ENCODE measurements at regions not wholly inside any gene's neighbourhood (a gene's known extent, or its start where the extent isn't known, plus 50 kb on each side); places are given as distances from the start of the nearest gene placed in this dataset.

- TF ChIP-seq, protein P1, sequence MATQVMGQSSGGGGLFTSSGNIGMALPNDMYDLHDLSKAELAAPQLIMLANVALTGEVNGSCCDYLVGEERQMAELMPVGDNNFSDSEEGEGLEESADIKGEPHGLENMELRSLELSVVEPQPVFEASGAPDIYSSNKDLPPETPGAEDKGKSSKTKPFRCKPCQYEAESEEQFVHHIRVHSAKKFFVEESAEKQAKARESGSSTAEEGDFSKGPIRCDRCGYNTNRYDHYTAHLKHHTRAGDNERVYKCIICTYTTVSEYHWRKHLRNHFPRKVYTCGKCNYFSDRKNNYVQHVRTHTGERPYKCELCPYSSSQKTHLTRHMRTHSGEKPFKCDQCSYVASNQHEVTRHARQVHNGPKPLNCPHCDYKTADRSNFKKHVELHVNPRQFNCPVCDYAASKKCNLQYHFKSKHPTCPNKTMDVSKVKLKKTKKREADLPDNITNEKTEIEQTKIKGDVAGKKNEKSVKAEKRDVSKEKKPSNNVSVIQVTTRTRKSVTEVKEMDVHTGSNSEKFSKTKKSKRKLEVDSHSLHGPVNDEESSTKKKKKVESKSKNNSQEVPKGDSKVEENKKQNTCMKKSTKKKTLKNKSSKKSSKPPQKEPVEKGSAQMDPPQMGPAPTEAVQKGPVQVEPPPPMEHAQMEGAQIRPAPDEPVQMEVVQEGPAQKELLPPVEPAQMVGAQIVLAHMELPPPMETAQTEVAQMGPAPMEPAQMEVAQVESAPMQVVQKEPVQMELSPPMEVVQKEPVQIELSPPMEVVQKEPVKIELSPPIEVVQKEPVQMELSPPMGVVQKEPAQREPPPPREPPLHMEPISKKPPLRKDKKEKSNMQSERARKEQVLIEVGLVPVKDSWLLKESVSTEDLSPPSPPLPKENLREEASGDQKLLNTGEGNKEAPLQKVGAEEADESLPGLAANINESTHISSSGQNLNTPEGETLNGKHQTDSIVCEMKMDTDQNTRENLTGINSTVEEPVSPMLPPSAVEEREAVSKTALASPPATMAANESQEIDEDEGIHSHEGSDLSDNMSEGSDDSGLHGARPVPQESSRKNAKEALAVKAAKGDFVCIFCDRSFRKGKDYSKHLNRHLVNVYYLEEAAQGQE (IDR thresholded peaks at IDR 0.05; ENCODE audit: low read depth, low read length), result no peak
- no peak for TF ChIP-seq FOXJ3 (CRISPR knock-in tag; IDR thresholded peaks at IDR 0.05)
Observed at GRCh38 chr3:152209060-152209459, 59.7 kb upstream of the MBNL1 start (continued).

- Histone ChIP-seq H3K4me3 (ENCODE audit: low read depth in 2 of 2, low read length in 1 of 2) (no peak overlapping the region), H3K27ac (ENCODE audit: low read depth in 2 of 2, low read length in 1 of 2) (no peak overlapping the region), H2AFZ (ENCODE audit: low read depth) (no peak overlapping the region), H3K36me3 (replicated peaks in 1 of 2; ENCODE audit: control insufficient read depth in 1 of 2, insufficient read depth in 2 of 2, low read length in 1 of 2) (no peaks in the 10 kb centered on the region), H3K79me2 (ENCODE audit: insufficient read depth) (no peaks in the 10 kb centered on the region), H4K20me1 (ENCODE audit: insufficient read depth) (no peaks in the 10 kb centered on the region), H3K4me2 (no peak overlapping the region), H3K9me3 (no peaks in the 10 kb centered on the region), H3K4me1 (ENCODE audit: control insufficient read depth in 1 of 2, insufficient read depth in 2 of 2, low read depth in 1 of 2, low read length in 1 of 2) (no peaks in the 10 kb centered on the region), H3F3A (replicated peaks; ENCODE audit: insufficient read depth) (no peaks in the 10 kb centered on the region), H3K27me3 (ENCODE audit: insufficient read depth) (no peaks in the 10 kb centered on the region), H3K9me2 (no peaks in the 10 kb centered on the region), H3K9ac (no peak overlapping the region)
- ChIA-PET CTCF (interaction anchor here (1.1 kb wide), 1 partner anchor 26 kb away, joined by 4 read pairs; no protein-coding TSS in a partner anchor), POLR2A (no interaction called here)
- WGBS (ENCODE audit: low lambda C conversion rate), result 87% methylated on average over 5 of the region's 5 CpGs
- TF ChIP-seq EP300 (IDR thresholded peaks at IDR 0.05; ENCODE audit: borderline replicate concordance in 1 of 2, low read depth in 1 of 2, low read length in 1 of 2) (no peak), TCF12 (IDR thresholded peaks at IDR 0.05) (no peak), RCOR1 (IDR thresholded peaks at IDR 0.05; ENCODE audit: low read length) (no peak), USF2 (IDR thresholded peaks at IDR 0.05; ENCODE audit: borderline replicate concordance, low read depth, low read length) (no peak), YY1 (IDR thresholded peaks at IDR 0.05; ENCODE audit: low read depth) (no peak), NRF1 (IDR thresholded peaks at IDR 0.05; ENCODE audit: low read depth, low read length) (no peak), NFIC (IDR thresholded peaks at IDR 0.05; ENCODE audit: borderline replicate concordance) (no peak), TAF1 (IDR thresholded peaks at IDR 0.05; ENCODE audit: borderline replicate concordance, low read depth, low read length) (no peak)
- TF ChIP-seq, protein P2, sequence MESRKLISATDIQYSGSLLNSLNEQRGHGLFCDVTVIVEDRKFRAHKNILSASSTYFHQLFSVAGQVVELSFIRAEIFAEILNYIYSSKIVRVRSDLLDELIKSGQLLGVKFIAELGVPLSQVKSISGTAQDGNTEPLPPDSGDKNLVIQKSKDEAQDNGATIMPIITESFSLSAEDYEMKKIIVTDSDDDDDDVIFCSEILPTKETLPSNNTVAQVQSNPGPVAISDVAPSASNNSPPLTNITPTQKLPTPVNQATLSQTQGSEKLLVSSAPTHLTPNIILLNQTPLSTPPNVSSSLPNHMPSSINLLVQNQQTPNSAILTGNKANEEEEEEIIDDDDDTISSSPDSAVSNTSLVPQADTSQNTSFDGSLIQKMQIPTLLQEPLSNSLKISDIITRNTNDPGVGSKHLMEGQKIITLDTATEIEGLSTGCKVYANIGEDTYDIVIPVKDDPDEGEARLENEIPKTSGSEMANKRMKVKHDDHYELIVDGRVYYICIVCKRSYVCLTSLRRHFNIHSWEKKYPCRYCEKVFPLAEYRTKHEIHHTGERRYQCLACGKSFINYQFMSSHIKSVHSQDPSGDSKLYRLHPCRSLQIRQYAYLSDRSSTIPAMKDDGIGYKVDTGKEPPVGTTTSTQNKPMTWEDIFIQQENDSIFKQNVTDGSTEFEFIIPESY (IDR thresholded peaks at IDR 0.05; ENCODE audit: borderline replicate concordance, low read depth), result no peak
- no peak for DNase-seq
Observed at GRCh38 chr3:152209776-152210175, 59.0 kb upstream of the MBNL1 start.
